OCI-M1 (cell line): ENCODE measurements at regions not wholly inside any gene's neighbourhood (a gene's known extent, or its start where the extent isn't known, plus 50 kb on each side); places are given as distances from the start of the nearest gene placed in this dataset.
"Not testable (repeated sequence)": the region's sequence is repeated elsewhere in the genome, so short reads cannot be mapped to it uniquely, and the experiment has no call there.

ENCODE experiments used
- DNase-seq: peaks from one replicate; lab custom pipeline; 2025; lab: John Stamatoyannopoulos, UW

DNA sequence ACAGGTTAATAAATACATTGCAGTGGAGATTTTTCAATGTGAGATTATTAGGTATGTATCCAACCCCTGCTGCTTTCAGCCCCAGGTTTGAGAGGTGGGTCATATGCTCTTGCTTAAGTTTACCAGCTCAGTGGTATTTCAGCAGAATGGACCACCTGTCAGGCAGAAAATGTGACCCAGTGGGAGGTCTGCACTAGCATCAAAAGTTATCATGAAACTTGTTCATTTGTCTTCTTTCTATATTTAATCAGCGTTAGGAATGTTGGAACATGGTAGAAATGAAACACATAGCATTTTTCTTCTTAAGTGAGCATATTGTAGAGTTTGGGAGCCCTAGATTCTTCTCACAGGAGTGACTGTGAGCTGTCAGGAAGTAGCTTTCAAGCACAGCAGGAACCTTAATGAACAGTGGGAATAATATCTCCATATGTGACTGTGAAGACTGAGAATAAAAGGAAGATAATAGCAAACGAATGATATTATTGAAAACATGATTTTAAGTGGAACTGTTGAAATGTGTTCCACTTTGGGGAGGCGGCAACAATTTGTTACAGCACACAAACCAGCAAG lies 596.9 kb upstream of the CDH6 start:
- DNase-seq = no peak

GRCh38 chr5:30594331-30594730 lies 599.2 kb upstream of the CDH6 start:
- DNase-seq = no peak

DNA sequence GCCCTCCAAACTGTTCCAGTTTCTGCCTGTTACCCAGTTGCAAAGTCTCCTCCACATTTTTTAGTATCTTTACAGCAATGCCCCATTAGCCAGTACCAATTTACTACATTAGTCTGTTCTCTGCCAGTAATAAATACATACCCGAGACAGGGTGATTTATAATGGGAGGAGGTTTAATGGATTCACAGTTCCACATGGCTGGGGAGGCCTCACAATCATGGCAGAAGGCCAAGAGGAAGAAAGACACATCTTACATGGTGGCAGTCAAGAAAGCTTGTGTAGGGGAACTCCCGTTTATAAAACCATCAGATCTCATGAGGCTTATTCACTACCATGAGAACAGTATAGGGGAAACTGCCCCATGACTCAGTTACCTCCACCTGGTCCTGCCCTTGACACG lies 600.7 kb upstream of the CDH6 start:
- DNase-seq = no peak

GRCh38 chr5:30581198-30581935 lies 612.1 kb upstream of the CDH6 start:
- DNase-seq = no peak

GRCh38 chr5:30574761-30575160 lies 618.7 kb upstream of the CDH6 start:
- no peak for DNase-seq

GRCh38 chr5:30572279-30572678 lies 621.2 kb upstream of the CDH6 start:
- DNase-seq = peak; percentile 16

- no peak for DNase-seq
Measured at GRCh38 chr5:30561771-30562170, 631.7 kb upstream of the CDH6 start.

DNA sequence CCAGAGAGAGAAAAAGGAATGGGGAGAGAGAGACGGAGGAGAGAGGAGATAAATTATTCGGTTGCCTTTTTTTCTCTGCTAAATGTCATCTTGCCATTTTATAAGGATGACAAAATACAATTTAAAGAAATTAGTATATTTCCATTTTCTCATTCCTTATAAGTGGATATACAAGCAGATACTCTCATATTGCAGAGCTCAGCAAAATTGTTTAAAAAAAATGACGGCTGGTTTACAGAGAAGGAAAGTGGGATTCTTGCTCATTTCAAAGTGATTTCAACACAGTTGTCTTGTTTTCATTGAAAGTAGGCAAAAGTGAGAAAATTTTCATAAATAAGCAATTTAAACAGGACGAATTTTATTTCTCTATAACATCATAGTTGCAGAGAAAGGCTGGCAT lies 641.9 kb upstream of the CDH6 start:
- no peak for DNase-seq

- DNase-seq = no peak
Measured at GRCh38 chr5:30548580-30549305, 644.7 kb upstream of the CDH6 start.

- DNase-seq = no peak
Measured at GRCh38 chr5:30540150-30540549, 653.3 kb upstream of the CDH6 start.

DNA sequence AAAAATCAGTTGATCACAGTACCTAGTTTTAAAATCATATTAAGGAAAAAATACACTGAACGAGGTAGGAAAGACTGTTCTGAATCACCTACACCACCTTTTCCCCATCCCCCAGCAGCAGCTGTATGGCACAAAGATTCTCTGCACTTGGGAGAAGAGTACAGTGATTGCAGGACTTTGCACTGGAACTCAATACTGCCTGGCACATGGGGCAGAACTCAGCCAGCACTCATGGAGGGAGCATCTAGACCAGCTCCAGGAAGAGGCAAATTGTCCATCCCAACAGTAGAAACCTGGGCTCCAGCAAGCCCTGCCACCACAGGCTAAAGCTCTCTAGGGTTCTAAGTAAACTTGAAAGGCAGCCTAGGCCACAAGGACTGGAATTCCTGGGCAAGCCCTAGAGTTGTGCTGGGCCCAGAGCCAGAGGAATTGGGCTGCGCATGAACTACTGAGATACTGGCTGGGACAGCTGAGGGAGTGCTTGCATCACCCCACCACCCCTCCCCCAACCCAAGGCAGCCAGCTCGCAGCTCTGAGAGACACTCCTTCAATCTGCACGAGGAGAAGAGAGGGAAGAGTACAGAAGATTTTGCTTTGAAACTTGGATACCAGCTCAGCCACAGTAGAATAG lies 654.4 kb upstream of the CDH6 start:
- DNase-seq = peak; percentile 53

DNA sequence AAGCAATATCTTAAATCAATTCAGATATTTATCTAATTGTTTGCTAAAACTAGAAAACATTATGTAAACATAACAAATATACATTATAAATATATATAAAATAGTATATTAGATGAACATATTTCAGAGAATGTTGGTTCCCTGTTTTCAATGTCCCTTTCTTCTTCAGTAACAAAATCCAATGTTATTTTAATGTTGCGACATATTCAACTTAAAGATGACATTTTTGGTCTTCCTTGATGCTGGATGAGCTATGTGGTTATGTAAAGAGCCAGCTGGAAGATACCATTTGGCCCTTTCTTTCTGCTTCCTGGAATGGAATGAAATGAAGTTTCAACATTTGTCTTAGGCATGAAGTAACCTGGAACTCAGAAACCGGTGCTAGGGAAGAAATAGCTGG lies 668.1 kb upstream of the CDH6 start:
- no peak for DNase-seq

- DNase-seq = no peak
Measured at GRCh38 chr5:30524428-30524827, 669.1 kb upstream of the CDH6 start.

GRCh38 chr5:30523061-30523460 lies 670.4 kb upstream of the CDH6 start:
- no peak for DNase-seq

DNA sequence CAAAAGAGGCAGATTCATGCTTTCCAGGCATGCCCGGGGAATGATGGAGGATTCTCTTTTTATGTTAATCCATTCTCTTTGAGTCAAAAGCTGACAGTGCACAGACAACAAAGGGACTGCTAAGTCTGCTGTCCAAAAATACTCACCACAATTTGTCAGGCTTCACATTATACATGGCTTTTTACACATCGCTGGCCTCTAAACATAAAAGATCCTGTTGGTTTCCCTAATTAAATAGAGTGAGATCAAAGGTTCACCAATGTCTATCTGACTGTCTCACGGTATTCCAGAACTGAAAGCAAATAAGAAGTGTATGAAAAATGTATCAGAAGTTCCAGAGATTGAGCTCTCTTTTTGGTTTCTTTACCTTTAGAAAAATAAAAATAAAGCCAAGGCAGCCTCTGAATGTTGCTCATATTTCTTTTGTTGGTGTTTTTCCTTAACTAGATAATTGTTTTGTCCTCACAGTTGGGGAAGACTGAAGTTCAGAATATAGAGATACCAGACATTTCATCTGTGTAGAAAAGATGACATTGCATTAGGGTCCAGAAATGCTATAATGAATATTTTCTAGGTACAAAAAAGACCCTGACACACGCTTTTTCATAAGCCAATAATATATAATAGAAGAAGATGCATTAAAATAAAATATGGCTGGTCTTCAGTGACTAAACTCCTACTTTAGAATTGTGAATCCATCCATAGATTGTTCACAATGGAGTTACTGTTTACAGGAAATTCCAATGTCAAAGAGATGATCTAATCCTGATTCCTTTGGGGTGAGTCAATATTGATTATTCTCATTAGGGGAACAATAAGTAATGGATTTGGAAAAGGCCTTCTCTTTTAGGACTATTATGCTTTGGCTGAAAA lies 688.2 kb upstream of the CDH6 start:
- no peak for DNase-seq

DNA sequence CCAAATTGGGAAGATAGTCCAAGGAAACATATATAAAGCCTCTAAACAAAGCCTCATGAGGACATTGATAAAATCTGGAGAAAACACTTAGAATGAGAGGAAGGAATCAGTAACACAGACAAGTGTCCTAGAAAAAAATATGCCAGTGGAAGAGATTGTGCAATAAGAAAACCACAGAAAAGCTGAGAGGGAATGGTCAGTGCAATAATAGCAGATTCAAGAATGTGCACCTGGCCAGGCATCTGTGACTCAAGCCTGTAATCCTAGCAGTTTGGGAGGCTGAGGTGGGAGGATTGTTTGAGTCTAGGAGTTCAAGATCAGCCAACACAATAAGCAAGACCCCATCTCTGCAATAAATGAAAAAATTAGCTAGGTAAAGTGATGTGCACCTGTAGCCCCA lies 691.2 kb upstream of the CDH6 start:
- peak; percentile 41 for DNase-seq

DNA sequence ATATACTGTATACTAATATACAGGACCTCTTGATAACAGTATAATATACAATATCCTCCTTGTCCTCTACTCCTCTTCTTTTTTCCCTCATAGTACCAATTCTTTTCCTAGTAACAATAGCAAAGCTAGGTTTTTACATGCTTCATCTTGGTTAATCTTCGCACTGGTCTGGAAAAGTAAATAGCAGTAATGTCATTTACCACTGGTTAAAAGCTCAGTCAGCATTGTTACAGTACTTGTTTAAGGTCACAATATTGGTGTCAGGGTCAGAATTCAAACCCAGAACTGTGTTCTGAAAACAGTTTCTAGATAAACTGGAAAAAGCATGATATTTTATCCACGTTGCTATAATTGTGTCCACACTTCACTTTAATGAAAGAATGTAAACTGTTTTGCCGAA lies 692.4 kb upstream of the CDH6 start:
- no peak for DNase-seq

- DNase-seq = no peak
Measured at GRCh38 chr5:30500513-30500912, 693.0 kb upstream of the CDH6 start.

- no peak for DNase-seq
Measured at GRCh38 chr5:30499402-30499801, 694.1 kb upstream of the CDH6 start.

DNA sequence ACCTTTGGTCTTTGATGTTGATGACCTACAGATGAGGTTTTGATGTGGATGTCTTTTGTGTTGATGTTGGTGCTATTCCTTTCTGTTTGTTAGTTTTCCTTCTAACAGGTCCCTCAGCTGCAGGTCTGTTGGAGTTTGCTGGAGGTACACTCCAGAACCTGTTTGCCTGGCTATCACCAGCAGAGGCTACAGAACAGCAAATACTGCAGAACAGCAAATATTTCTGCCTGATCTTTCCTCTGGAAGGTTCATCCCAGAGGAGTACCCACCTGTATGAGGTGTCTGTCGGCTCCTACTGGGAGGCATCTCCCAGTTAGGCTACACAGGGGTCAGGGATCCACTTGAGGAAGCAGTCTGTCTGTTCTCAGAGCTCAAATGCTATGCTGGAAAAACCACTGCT lies 694.5 kb upstream of the CDH6 start:
- no peak for DNase-seq

- not testable (repeated sequence) for DNase-seq
Measured at GRCh38 chr5:30498509-30498908, 695.0 kb upstream of the CDH6 start.

DNA sequence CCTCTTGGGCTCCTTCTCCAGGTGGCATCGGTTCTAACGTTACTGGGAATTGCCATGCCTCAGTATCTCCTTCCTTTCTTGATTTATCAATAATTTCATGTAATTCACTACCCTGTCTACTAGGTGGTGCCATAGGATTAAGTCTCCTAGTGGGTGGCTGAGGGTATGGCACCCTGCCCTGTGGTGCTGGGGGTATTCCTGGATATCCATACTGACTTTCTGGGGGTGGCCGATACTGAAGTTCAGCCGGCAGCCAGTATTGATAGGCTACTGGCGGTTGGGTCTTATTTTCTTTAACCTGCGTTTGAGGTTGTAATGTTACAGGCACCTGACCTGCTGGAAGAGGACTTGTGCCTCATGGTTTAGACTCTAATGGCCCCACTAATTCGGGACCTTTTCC lies 699.4 kb upstream of the CDH6 start:
- DNase-seq = peak; percentile 6
